Glutamatergic neuron (in vitro differentiated cells): ENCODE measurements at regions not wholly inside any gene's neighbourhood (a gene's known extent, or its start where the extent isn't known, plus 50 kb on each side); places are given as distances from the start of the nearest gene placed in this dataset.

ENCODE experiments used
- DNase-seq: peaks from one replicate; pipeline ENCODE4 v3.0.0; 2022
- H3K27ac Mint-ChIP-seq: one replicate; pipeline ENCODE4 v1.8.0; 2020; ENCODE audit warnings: mild to moderate bottlenecking, mixed read lengths, inconsistent platforms; ENCODE audit not compliant: unreplicated experiment
- H3K27me3 Mint-ChIP-seq: one replicate; pipeline ENCODE4 v1.8.0; 2020; ENCODE audit warnings: mild to moderate bottlenecking, moderate library complexity, mixed read lengths, inconsistent platforms; ENCODE audit not compliant: unreplicated experiment
- H3K36me3 Mint-ChIP-seq: one replicate; pipeline ENCODE4 v1.8.0; 2020; ENCODE audit warnings: mild to moderate bottlenecking, mixed read lengths, inconsistent platforms; ENCODE audit not compliant: unreplicated experiment
- H3K4me1 Mint-ChIP-seq: one replicate; pipeline ENCODE4 v1.8.0; 2020; ENCODE audit warnings: mild to moderate bottlenecking, low read depth, mixed read lengths, inconsistent platforms; ENCODE audit not compliant: unreplicated experiment
- H3K4me3 Mint-ChIP-seq: one replicate; pipeline ENCODE4 v1.8.0; 2020; ENCODE audit warnings: mild to moderate bottlenecking, mixed read lengths, inconsistent platforms; ENCODE audit not compliant: unreplicated experiment
- H3K9me3 Mint-ChIP-seq: one replicate; pipeline ENCODE4 v1.8.0; 2020; ENCODE audit warnings: mild to moderate bottlenecking, moderate library complexity, mixed read lengths, inconsistent platforms; ENCODE audit not compliant: unreplicated experiment
- CTCF ChIP-seq: fragments of 200-600 bp; sonication (generic); IDR thresholded peaks from one replicate; pipeline ENCODE4 v1.5.0; 2021; ENCODE audit not compliant: partially characterized antibody, unreplicated experiment

GRCh38 chr6:66291905-66292304, 584.9 kb upstream of the EYS start:
- peaks cover 1% of the 10 kb centered on the region for H3K27me3 Mint-ChIP-seq
- H3K36me3 Mint-ChIP-seq = no peaks in the 10 kb centered on the region
- H3K9me3 Mint-ChIP-seq = peaks cover 8% of the 10 kb centered on the region
- no peak overlapping the region for H3K27ac Mint-ChIP-seq
- peaks cover 10% of the 10 kb centered on the region for H3K4me1 Mint-ChIP-seq
- H3K4me3 Mint-ChIP-seq = no peak overlapping the region
- no peak for DNase-seq
- no peak for TF ChIP-seq CTCF

GRCh38 chr6:66289889-66290288, 582.9 kb upstream of the EYS start:
- no peak for DNase-seq
- Mint-ChIP-seq H3K27me3 (peaks cover 1% of the 10 kb centered on the region), H3K27ac (no peak overlapping the region)

GRCh38 chr6:66278115-66278514, 571.1 kb upstream of the EYS start:
- no peaks in the 10 kb centered on the region for H3K36me3 Mint-ChIP-seq
- H3K27ac Mint-ChIP-seq = no peak overlapping the region
- no peaks in the 10 kb centered on the region for H3K4me1 Mint-ChIP-seq
- no peaks in the 10 kb centered on the region for H3K9me3 Mint-ChIP-seq
- no peak for TF ChIP-seq CTCF
- DNase-seq = no peak
- H3K27me3 Mint-ChIP-seq = no peaks in the 10 kb centered on the region
- H3K4me3 Mint-ChIP-seq = no peak overlapping the region

More at GRCh38 chr6:66289889-66290288, 582.9 kb upstream of the EYS start:
- peaks cover 3% of the 10 kb centered on the region for H3K4me1 Mint-ChIP-seq
- H3K36me3 Mint-ChIP-seq = no peaks in the 10 kb centered on the region
- no peak overlapping the region for H3K4me3 Mint-ChIP-seq
- TF ChIP-seq CTCF = no peak
- H3K9me3 Mint-ChIP-seq = peaks cover 4% of the 10 kb centered on the region

GRCh38 chr6:66277400-66277799, 570.4 kb upstream of the EYS start:
- Mint-ChIP-seq H3K36me3 (no peaks in the 10 kb centered on the region), H3K27me3 (no peaks in the 10 kb centered on the region), H3K27ac (no peak overlapping the region), H3K9me3 (no peaks in the 10 kb centered on the region), H3K4me3 (no peak overlapping the region), H3K4me1 (no peaks in the 10 kb centered on the region)
- no peak for DNase-seq
- TF ChIP-seq CTCF = no peak

- no peak overlapping the region for H3K4me3 Mint-ChIP-seq
- H3K36me3 Mint-ChIP-seq = peaks cover 5% of the 10 kb centered on the region
- TF ChIP-seq CTCF = no peak
- H3K4me1 Mint-ChIP-seq = no peaks in the 10 kb centered on the region
- no peak overlapping the region for H3K27ac Mint-ChIP-seq
- DNase-seq = no peak
- no peaks in the 10 kb centered on the region for H3K27me3 Mint-ChIP-seq
- H3K9me3 Mint-ChIP-seq = peaks cover 1% of the 10 kb centered on the region
Observed at GRCh38 chr6:66265737-66266136, 558.7 kb upstream of the EYS start.
